ENCODE measurements at regions not wholly inside any gene's neighbourhood (a gene's known extent, or its start where the extent isn't known, plus 50 kb on each side); places are given as distances from the start of the nearest gene placed in this dataset.

GRCh38 chr10:43879162-43879561, 230.5 kb upstream of the ZNF32 start:
- no peak for DNase-seq
- H3K4me2 ChIP-seq (ENCODE audit: low read depth, low read length): no peak overlapping the region
- H3F3A ChIP-seq (ENCODE audit: insufficient read depth, low read length): no peaks in the 10 kb centered on the region
- TF ChIP-seq EZH2 (optimal IDR thresholded peaks at IDR 0.05; ENCODE audit: low read depth, low read length) (no peak), CTCF (IDR thresholded peaks at IDR 0.05; ENCODE audit: low read length) (no peak), EZH2phosphoT487 (IDR thresholded peaks at IDR 0.05; ENCODE audit: low read length) (no peak)
- no peaks in the 10 kb centered on the region for H4K20me1 ChIP-seq (ENCODE audit: insufficient read depth, low read length)
- H3K79me2 ChIP-seq (ENCODE audit: low read length): no peaks in the 10 kb centered on the region
- H3K36me3 ChIP-seq (replicated peaks; ENCODE audit: insufficient read depth, low read length): no peaks in the 10 kb centered on the region
- H3K27me3 ChIP-seq (replicated peaks; ENCODE audit: insufficient read depth, low read length): no peaks in the 10 kb centered on the region
- no peaks in the 10 kb centered on the region for H3K4me1 ChIP-seq (ENCODE audit: low read length)
- H3K9ac ChIP-seq (ENCODE audit: low read length): no peak overlapping the region
- H3K27ac ChIP-seq (ENCODE audit: low read length): no peak overlapping the region
- H3K9me3 ChIP-seq (replicated peaks; ENCODE audit: insufficient read depth, low read length): no peaks in the 10 kb centered on the region
- H3K9me2 ChIP-seq (replicated peaks; ENCODE audit: insufficient read depth, low read length): no peaks in the 10 kb centered on the region
- no peak overlapping the region for H2AFZ ChIP-seq (ENCODE audit: low read length)
- H3K4me3 ChIP-seq (ENCODE audit: low read length): no peak overlapping the region

- no peaks in the 10 kb centered on the region for H3K9me2 ChIP-seq (replicated peaks; ENCODE audit: insufficient read depth, low read length)
- no peak overlapping the region for H3K27ac ChIP-seq (ENCODE audit: low read length)
- H2AFZ ChIP-seq (ENCODE audit: low read length): no peak overlapping the region
- no peaks in the 10 kb centered on the region for H3K27me3 ChIP-seq (replicated peaks; ENCODE audit: insufficient read depth, low read length)
- no peak overlapping the region for H3K9ac ChIP-seq (ENCODE audit: low read length)
- H3F3A ChIP-seq (ENCODE audit: insufficient read depth, low read length): no peaks in the 10 kb centered on the region
- no peak for TF ChIP-seq CTCF (IDR thresholded peaks at IDR 0.05; ENCODE audit: low read length)
- no peak for TF ChIP-seq EZH2 (optimal IDR thresholded peaks at IDR 0.05; ENCODE audit: low read depth, low read length)
- no peak for TF ChIP-seq EZH2phosphoT487 (IDR thresholded peaks at IDR 0.05; ENCODE audit: low read length)
- no peaks in the 10 kb centered on the region for H3K79me2 ChIP-seq (ENCODE audit: low read length)
- no peaks in the 10 kb centered on the region for H4K20me1 ChIP-seq (ENCODE audit: insufficient read depth, low read length)
- no peaks in the 10 kb centered on the region for H3K36me3 ChIP-seq (replicated peaks; ENCODE audit: insufficient read depth, low read length)
- no peak for DNase-seq
- H3K4me2 ChIP-seq (ENCODE audit: low read depth, low read length): no peak overlapping the region
- H3K4me1 ChIP-seq (ENCODE audit: low read length): no peaks in the 10 kb centered on the region
- H3K9me3 ChIP-seq (replicated peaks; ENCODE audit: insufficient read depth, low read length): no peaks in the 10 kb centered on the region
- H3K4me3 ChIP-seq (ENCODE audit: low read length): no peak overlapping the region
These were observed 229.7 kb upstream of the ZNF32 start for GRCh38 chr10:43878386-43878785.

GRCh38 chr10:43876976-43877375, 228.3 kb upstream of the ZNF32 start:
- no peaks in the 10 kb centered on the region for H3K27me3 ChIP-seq (replicated peaks; ENCODE audit: insufficient read depth, low read length)
- H3K4me2 ChIP-seq (ENCODE audit: low read depth, low read length): no peak overlapping the region
- H3F3A ChIP-seq (ENCODE audit: insufficient read depth, low read length): no peaks in the 10 kb centered on the region
- no peak overlapping the region for H3K9ac ChIP-seq (ENCODE audit: low read length)
- TF ChIP-seq EZH2 (optimal IDR thresholded peaks at IDR 0.05; ENCODE audit: low read depth, low read length) (no peak), EZH2phosphoT487 (IDR thresholded peaks at IDR 0.05; ENCODE audit: low read length) (no peak), CTCF (IDR thresholded peaks at IDR 0.05; ENCODE audit: low read length) (no peak)
- no peaks in the 10 kb centered on the region for H3K36me3 ChIP-seq (replicated peaks; ENCODE audit: insufficient read depth, low read length)
- DNase-seq: no peak
- no peak overlapping the region for H3K4me3 ChIP-seq (ENCODE audit: low read length)
- no peak overlapping the region for H3K27ac ChIP-seq (ENCODE audit: low read length)
- H4K20me1 ChIP-seq (ENCODE audit: insufficient read depth, low read length): no peaks in the 10 kb centered on the region
- no peak overlapping the region for H2AFZ ChIP-seq (ENCODE audit: low read length)
- H3K9me2 ChIP-seq (replicated peaks; ENCODE audit: insufficient read depth, low read length): no peaks in the 10 kb centered on the region
- no peaks in the 10 kb centered on the region for H3K9me3 ChIP-seq (replicated peaks; ENCODE audit: insufficient read depth, low read length)
- H3K79me2 ChIP-seq (ENCODE audit: low read length): no peaks in the 10 kb centered on the region
- H3K4me1 ChIP-seq (ENCODE audit: low read length): no peaks in the 10 kb centered on the region
